ENCODE measurements at regions not wholly inside any gene's neighbourhood (a gene's known extent, or its start where the extent isn't known, plus 50 kb on each side); places are given as distances from the start of the nearest gene placed in this dataset.

DNA sequence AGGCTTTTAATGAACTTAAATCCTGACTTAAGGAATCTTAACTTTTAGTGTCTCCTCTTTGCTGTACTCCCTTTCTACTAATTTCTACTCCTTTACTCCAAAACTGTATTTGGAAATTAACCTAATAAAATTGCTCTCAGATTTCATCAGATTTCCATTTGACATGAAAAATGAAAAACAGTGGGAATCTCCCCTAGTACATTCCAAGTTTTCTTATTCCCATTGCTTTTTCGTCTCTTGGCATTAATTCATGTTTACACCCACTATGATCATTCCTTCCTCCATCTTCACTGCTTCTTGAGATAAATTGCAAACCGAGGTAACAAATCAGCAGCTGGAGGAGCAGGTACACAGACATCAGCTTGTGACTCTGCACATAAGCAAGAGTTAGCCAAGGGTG lies 208.7 kb downstream of the VGLL3 start:
- POLR2A ChIA-PET: no interaction called here
- no peaks in the 10 kb centered on the region for H4K20me1 ChIP-seq (ENCODE audit: insufficient read depth, low read length)
- intact Hi-C loops (cut with micrococcal nuclease; ENCODE audit: unreplicated experiment): no loop called here
- H3K9me2 ChIP-seq (ENCODE audit: insufficient read depth, low read length): no peaks in the 10 kb centered on the region
- no peak overlapping the region for H3K4me3 ChIP-seq (ENCODE audit: low read depth, low read length, poor library complexity, severe bottlenecking)
- CTCF ChIA-PET (ENCODE audit: unreplicated experiment): no interaction called here
- BruUV-seq (replicated peaks): no TSS peak
- no peaks in the 10 kb centered on the region for H3K79me2 ChIP-seq (ENCODE audit: insufficient read depth, low read depth, low read length)
- H3K4me2 ChIP-seq (ENCODE audit: low read length): no peak overlapping the region
- H3K9me3 ChIP-seq (ENCODE audit: low read length): no peaks in the 10 kb centered on the region
- H2AFZ ChIP-seq (ENCODE audit: low read length): no peak overlapping the region
- no peaks in the 10 kb centered on the region for H3K4me1 ChIP-seq (ENCODE audit: insufficient read depth, low read length, poor library complexity, severe bottlenecking)
- H3K36me3 ChIP-seq (ENCODE audit: insufficient read depth, low read length): no peaks in the 10 kb centered on the region
- TF ChIP-seq, protein P1, sequence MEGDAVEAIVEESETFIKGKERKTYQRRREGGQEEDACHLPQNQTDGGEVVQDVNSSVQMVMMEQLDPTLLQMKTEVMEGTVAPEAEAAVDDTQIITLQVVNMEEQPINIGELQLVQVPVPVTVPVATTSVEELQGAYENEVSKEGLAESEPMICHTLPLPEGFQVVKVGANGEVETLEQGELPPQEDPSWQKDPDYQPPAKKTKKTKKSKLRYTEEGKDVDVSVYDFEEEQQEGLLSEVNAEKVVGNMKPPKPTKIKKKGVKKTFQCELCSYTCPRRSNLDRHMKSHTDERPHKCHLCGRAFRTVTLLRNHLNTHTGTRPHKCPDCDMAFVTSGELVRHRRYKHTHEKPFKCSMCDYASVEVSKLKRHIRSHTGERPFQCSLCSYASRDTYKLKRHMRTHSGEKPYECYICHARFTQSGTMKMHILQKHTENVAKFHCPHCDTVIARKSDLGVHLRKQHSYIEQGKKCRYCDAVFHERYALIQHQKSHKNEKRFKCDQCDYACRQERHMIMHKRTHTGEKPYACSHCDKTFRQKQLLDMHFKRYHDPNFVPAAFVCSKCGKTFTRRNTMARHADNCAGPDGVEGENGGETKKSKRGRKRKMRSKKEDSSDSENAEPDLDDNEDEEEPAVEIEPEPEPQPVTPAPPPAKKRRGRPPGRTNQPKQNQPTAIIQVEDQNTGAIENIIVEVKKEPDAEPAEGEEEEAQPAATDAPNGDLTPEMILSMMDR (conservative IDR thresholded peaks at IDR 0.05; ENCODE audit: low read length): no peak
- no peak for TF ChIP-seq EZH2phosphoT487 (IDR thresholded peaks at IDR 0.05; ENCODE audit: borderline replicate concordance, low read depth, low read length)
- no peak for DNase-seq (ENCODE audit: low spot score)
- no peak overlapping the region for H3K27ac ChIP-seq (ENCODE audit: low read depth, low read length, poor library complexity, severe bottlenecking)

- CTCF ChIA-PET (ENCODE audit: unreplicated experiment): no interaction called here
- peak; percentile 36 for DNase-seq (ENCODE audit: low spot score)
- H3K27ac ChIP-seq (ENCODE audit: low read depth, low read length, poor library complexity, severe bottlenecking): no peak overlapping the region
- no TSS peak for BruUV-seq (replicated peaks)
- POLR2A ChIA-PET: interaction anchor here (1.7 kb wide), 1 partner anchor 10 kb away, joined by 5 read pairs; no protein-coding TSS in a partner anchor
- no peaks in the 10 kb centered on the region for H3K79me2 ChIP-seq (ENCODE audit: insufficient read depth, low read depth, low read length)
- no peaks in the 10 kb centered on the region for H3K9me2 ChIP-seq (ENCODE audit: insufficient read depth, low read length)
- no peaks in the 10 kb centered on the region for H4K20me1 ChIP-seq (ENCODE audit: insufficient read depth, low read length)
- no peak overlapping the region for H3K4me2 ChIP-seq (ENCODE audit: low read length)
- no peaks in the 10 kb centered on the region for H3K4me1 ChIP-seq (ENCODE audit: insufficient read depth, low read length, poor library complexity, severe bottlenecking)
- intact Hi-C loops (cut with micrococcal nuclease; ENCODE audit: unreplicated experiment): loop anchor here (1.0 kb wide), 1 partner anchor 394 kb away; no protein-coding TSS in a partner anchor
- H3K4me3 ChIP-seq (ENCODE audit: low read depth, low read length, poor library complexity, severe bottlenecking): no peak overlapping the region
- no peak overlapping the region for H2AFZ ChIP-seq (ENCODE audit: low read length)
- H3K9me3 ChIP-seq (ENCODE audit: low read length): no peaks in the 10 kb centered on the region
- H3K36me3 ChIP-seq (ENCODE audit: insufficient read depth, low read length): no peaks in the 10 kb centered on the region
- TF ChIP-seq, protein P1 (conservative IDR thresholded peaks at IDR 0.05; ENCODE audit: low read length): peak; percentile 80
- no peak for TF ChIP-seq EZH2phosphoT487 (IDR thresholded peaks at IDR 0.05; ENCODE audit: borderline replicate concordance, low read depth, low read length)
Observed at GRCh38 chr3:86774082-86774691, 216.8 kb downstream of the VGLL3 start.

- no peak for DNase-seq (ENCODE audit: low spot score)
- no TSS peak for BruUV-seq (replicated peaks)
- H3K79me2 ChIP-seq (ENCODE audit: insufficient read depth, low read depth, low read length): no peaks in the 10 kb centered on the region
- no peaks in the 10 kb centered on the region for H3K9me3 ChIP-seq (ENCODE audit: low read length)
- POLR2A ChIA-PET: interaction anchor here (1.0 kb wide), 1 partner anchor 455 kb away, joined by 3 read pairs; the partner anchor contains the start of gene CHMP2B
- no peak overlapping the region for H3K4me3 ChIP-seq (ENCODE audit: low read depth, low read length, poor library complexity, severe bottlenecking)
- intact Hi-C loops (cut with micrococcal nuclease; ENCODE audit: unreplicated experiment): no loop called here
- no peak overlapping the region for H3K27ac ChIP-seq (ENCODE audit: low read depth, low read length, poor library complexity, severe bottlenecking)
- no peak overlapping the region for H2AFZ ChIP-seq (ENCODE audit: low read length)
- TF ChIP-seq, protein P1 (conservative IDR thresholded peaks at IDR 0.05; ENCODE audit: low read length): no peak
- TF ChIP-seq EZH2phosphoT487 (IDR thresholded peaks at IDR 0.05; ENCODE audit: borderline replicate concordance, low read depth, low read length): no peak
- CTCF ChIA-PET (ENCODE audit: unreplicated experiment): no interaction called here
- H3K4me1 ChIP-seq (ENCODE audit: insufficient read depth, low read length, poor library complexity, severe bottlenecking): no peaks in the 10 kb centered on the region
- no peaks in the 10 kb centered on the region for H3K9me2 ChIP-seq (ENCODE audit: insufficient read depth, low read length)
- no peak overlapping the region for H3K4me2 ChIP-seq (ENCODE audit: low read length)
- H3K36me3 ChIP-seq (ENCODE audit: insufficient read depth, low read length): no peaks in the 10 kb centered on the region
- no peaks in the 10 kb centered on the region for H4K20me1 ChIP-seq (ENCODE audit: insufficient read depth, low read length)
Observed at GRCh38 chr3:86772699-86773098, 218.2 kb downstream of the VGLL3 start.

Measured in OCI-LY7 (cell line).